Activated CD8-positive, alpha-beta memory T cell treated with anti-CD3 and anti-CD28 coated beads for 1 hour (primary cell): ENCODE measurements at regions not wholly inside any gene's neighbourhood (a gene's known extent, or its start where the extent isn't known, plus 50 kb on each side); places are given as distances from the start of the nearest gene placed in this dataset.
"Not testable (repeated sequence)": the region's sequence is repeated elsewhere in the genome, so short reads cannot be mapped to it uniquely, and the experiment has no call there.

Experiments
- DNase-seq, 2 donors: peaks; one replicate each; pipeline ENCODE4 v3.0.0-alpha.2; 2020; ENCODE audit warnings: low read depth in 1 of 2; ENCODE audit errors: extremely low read depth in 1 of 2

DNA sequence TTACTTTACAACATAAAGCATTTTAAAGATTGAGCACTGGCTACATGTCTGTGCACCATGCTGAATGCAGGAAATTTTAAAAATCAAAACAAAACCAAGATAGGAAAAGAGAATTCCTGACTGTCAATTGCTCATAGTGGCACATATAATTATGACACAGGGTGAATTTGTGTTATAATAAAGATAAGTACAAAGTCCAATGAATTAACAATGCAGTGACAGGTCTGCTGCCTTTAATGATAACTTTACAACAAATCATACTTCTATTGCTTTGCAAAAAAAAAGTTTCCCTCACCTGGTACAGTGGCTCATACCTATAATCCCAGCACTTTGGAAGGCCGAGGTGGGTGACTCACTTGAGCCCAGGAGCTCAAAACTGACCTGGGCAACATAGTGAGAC is 93.8 kb upstream of the OSBPL8 start:
- DNase-seq: no peak

DNA sequence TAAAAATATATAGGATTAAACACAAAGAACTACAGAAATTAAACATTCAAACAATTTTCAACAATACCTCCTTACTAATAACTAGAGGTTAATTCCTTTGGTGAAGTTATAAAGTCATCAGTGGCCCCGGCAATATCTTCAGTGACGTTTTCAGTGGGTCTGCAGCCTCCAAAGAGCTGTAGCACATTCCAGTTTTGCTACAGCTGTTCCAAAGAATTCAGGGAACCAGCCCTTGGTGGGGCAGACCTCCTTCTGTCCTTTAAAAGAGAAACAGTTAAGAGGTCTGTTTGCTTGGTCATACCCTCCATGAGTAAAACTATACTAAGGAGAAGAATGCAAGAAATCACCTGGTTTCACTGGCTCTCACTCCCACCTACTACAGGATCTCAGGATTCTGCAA is 99.2 kb upstream of the ZDHHC17 start:
- DNase-seq: no peak

DNA sequence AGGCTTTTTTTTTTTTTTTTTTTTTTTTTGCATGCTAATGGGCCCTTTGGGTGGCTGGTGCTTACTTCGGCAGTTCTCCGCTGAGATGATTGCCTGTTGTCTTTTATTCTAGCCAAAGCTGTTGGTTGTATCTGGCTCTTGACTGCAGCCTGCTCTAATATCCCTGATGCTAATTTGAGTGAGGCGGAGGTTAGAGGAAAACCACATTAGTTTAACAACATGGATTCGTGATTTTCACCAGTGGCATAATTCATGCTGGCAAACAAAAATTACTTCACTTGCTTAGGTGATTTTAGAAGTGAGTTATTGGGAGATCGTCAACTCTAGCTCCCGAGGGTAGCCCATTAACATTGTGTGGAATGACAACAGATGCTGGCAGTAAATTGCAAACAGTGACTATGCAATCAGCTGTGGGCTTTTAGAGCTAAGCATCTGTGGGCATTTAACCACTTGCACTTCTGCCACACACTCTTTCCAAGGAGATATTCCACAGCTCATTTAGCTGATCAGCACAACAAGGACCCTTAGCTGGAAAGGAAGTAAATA is 97.6 kb upstream of the ZDHHC17 start:
- no peak for DNase-seq

DNA sequence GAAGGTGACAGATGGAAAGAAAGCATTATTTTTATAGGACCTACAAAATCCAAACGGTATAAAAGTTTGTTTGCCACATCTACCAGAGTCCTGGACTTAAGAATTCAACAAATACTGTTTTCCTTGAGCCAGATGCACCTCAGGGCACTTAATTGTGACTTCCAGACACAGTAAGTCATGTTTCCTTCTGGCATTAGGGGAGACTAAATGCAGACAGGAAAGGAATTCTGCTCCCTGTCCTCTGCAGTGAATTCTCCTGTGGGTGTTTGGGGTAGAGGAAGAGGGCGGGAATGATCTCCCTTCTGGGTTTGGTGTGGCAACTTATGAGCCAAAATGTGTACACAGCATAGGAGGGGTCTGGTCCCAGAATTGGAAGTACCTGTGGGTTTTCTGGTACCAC is 93.9 kb upstream of the ZDHHC17 start:
- DNase-seq: no peak

DNA sequence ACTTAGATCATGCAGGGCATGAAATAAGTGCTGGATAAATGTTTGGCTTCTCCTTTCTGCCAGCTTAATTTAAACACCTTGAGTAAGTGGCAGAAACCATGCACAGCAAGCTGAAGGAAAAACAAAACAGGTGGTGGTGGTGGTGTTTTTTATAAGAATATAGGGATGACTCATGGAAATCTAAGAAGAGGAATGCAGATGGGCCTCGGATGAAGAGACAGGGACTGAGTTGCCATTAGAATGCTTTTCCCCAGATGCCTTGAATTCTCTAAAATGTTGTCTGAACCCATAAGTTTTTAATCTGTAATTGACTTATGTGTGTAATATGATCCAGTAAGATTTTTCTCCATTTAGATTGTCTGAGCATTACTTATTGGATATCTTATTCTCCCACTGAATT is 93.1 kb upstream of the ZDHHC17 start:
- no peak for DNase-seq

DNA sequence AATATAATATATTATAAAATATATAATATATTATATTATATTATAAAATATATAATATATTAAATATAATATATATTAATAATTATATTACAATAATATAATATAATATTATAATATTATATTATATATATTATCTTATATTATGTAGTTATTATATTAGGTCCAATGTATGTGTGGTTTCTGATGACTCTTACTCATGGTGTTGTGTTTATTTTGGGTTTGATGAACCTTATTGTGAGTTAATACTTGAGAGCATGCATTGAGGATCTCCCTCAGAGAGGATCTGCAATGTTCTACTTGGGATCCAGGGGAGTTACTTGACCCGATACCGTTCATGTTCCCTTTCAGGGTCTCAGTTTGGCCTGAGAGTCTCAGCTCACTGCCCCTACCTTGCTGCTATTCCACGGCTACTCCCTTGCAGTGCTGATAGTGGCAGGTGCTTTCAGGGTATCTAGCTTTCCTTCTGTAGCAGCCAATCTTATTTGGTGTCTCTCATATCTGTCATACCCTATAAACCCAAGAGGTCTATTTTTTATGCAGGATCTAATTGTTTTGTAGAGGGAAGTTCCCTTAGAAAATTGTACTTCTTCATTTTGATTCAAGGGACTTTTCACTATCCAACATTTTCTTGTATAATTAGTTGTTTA is 89.1 kb upstream of the ZDHHC17 start:
- no peak for DNase-seq

DNA sequence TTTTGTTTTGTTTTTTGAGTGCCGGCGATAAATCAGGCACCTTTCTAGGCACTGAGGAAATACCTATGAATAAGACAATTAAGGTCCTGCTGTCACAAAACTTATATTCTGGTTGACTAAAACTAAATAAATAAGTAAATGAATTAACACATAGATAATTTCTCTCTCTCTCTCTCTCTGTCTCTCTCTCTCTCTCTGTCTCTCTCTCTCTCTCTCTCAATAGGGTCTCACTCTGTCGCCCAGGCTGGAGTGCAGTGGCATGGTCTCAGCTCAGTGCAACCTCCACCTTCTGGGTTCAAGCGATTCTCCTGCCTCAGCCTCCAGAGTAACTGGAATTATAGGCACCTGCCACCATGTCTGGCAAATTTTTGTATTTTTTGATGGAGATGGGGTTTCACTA is 87.7 kb upstream of the ZDHHC17 start:
- not testable (repeated sequence) for DNase-seq

DNA sequence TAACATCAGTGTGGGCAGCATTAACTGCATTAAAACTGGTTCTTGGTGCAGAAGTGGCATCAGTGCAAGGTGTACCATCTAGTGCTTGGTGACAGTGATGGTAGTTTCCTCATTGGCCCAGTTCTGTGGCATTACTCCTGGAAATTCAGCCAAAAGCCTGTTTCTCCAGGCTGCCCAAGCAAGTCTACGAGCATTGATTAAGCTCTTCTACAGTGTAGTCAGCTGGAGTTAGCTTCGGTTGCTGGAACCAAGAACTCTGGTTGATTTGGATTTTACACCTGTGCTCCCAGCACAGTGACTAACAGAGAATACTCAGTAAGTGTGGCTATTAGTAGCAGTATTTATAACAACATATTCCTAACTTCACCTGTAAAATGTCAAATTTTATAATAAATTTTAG is 84.9 kb upstream of the ZDHHC17 start:
- no peak for DNase-seq

DNA sequence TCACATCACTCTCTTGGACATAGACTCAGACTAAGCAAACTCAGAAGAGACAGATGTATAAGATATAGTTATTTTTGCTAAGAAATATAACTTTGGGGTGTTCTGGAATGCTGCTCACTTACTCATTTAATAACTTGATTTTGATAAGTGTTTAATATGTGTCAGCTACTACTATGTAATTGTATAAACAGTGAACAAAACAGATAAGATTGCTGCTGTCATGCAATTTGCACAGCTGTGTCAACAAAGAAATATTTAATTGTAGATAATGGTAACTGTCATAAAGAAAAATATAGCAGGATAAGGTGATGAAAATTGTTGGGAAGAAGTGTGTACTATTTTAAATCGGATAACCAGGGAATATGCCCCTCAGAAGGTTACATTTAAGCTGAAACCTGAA is 84.1 kb upstream of the ZDHHC17 start:
- DNase-seq: no peak

DNA sequence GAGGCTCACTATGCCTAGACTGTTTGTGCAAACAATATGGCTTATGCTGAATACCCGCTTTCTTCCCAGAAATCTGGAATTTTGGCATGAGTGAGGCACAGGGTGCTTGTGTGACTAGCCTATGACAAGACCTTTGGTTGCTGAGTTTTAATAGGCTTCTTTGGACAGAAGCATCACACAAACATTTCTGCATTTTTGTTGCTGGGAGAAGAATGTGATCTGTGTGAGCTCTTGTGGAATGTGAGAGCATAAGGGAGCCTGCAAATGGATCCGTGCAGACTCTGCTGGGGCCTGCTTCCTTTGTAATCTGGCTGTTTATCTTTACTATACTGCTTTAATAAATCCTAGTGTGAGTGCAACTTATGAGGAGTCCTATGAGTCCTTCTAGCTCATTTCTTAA is 83.0 kb upstream of the ZDHHC17 start:
- no peak for DNase-seq

DNA sequence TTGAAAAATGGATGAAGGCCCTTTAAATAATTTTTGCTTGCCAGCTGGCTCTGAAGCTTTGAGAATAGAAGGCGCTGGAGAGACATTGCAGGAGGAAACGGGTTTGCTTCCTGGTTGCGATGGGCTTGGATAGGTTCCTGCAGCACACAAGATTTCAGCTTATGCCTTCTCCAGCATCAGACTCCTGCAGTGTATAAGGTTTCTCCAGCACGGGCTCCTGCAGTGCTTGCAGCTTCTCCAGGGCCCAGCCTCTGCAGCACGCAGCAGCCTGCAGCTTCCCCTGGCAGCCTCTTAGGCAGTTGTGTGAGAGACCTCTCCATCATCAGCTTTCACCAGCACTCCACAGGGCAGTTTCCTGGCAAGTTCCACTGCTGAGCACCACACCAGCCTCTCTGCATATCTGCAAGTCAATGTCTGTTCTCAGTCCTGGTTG is 78.7 kb upstream of the ZDHHC17 start:
- no peak for DNase-seq

DNA sequence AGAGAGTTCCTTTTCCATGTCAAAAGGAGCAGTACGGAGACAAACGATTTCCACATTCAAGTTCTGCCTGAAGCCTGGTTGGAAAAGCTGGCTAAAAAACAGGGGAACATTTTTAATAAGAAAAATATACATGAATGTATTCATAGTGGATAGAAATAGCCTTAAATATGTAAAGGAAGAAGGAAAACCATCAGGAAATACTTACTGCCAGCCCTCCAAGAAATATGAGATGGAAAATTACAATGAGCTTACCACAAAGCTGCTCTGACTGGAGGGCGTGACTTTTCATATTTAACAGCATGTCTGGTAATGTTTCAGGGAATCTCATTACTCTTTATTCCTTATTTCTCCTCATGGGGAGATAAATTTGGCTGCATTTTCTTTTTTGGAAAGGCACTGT is 75.9 kb upstream of the ZDHHC17 start:
- no peak for DNase-seq

DNA sequence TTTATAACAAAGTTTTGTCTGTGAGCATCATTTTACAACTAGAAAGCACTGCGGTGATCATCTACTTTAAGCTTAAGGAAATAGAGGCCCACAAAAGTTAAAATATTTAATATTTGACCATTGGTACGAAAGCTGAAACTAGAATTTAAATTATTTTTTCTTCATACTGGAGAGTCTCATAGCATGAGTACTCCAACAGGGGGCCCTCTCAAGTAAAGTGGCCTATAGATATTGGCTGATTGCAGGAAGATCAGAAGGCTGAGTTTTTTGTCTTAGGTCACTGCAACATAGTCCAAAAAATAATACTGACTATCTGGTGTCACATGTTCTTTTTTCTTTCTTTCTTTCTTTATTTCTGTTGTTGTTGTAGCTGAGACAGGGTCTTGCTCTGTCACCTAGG is 75.3 kb upstream of the ZDHHC17 start:
- DNase-seq: no peak

DNA sequence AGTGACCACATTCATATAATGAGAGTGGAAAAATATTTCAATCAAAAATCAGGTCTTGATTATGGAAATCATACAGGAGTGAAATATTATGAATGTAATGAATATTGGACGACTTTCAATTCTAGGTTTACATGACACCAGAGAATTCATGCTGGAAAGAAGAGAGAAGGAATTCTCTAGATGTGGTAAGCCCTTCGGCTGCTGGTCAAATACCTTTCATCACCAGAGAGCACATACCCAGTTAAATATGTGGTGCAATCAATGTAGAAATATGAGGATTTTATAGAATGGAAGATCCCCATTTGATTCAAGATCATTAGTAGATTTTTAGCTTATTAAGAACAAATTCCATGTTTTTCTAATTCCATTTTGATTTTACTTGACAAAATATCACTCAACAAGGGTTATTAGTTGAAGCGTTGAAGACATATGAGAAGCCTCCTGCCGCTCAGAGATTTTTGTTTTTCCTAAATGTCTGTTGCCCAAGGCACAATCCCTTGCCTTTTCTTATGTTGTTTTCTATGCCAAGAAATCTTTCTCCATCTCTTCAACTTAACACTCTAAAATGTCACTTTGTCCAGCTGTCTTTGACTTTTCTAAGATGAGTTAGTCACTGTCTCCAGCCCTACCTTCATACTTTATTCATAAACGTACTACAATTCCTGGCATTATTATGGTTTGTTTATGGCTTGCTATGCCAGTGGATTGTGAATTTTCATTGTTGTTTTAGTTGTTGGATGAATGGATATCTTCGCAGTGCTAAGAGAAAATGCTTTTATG is 72.8 kb upstream of the ZDHHC17 start:
- DNase-seq: no peak

DNA sequence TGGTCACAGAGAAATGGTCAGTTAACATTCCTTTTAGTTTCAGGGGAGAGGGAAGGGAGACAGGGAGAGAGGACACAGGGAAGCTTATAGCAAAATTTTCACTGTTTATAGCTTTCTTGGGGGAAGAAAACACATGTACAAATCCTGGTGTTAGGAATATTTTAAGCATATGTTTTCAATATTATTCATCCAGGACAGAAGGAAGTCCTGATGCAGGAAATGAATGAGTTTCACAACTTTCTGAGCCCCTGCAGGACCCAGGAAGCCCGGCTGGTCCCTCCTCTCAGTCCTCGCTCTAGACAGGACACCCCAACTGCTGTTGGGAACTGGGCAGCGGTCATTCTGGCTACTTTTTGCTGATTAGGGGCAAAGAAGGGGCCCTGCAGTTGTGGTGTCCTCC is 71.1 kb upstream of the ZDHHC17 start:
- no peak for DNase-seq

DNA sequence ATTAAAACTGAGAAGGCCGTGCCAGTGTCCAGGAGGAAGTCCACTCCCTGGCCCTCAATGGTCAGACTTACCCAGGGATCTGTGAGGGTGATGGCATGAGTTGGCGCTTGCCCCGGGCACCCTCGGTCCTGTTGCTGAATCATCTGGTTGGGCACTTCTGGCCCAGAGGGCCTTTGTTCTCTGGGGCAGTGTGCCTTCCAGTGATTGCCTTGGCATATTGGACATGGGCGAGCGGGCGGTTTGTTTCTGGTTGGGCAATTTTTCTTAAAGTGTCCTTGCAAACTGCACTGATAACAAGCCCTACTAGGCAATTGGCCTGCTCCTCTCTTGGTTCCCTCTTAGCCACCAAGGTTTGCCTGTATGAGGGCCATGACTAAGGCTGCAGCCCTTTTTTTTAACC is 69.5 kb upstream of the ZDHHC17 start:
- no peak for DNase-seq

DNA sequence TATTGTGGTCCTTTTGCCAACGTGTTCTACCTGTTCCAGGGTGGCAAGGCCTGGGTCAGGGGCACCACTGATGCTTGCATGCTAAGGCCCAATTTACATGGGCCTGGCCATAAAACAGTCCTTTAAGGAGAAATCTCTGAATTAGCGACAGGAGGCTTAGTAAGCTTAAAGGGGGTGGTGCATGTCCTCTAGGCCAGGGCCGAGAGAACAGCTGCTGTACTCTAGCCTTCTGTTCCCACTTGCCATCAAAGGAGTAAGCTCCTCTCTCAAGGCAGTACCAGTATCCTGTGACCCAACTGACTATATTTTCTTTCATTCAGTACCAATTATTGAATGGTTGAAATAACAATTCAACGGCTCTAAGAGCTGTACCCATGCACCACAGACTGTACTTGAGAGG is 67.7 kb upstream of the ZDHHC17 start:
- no peak for DNase-seq

DNA sequence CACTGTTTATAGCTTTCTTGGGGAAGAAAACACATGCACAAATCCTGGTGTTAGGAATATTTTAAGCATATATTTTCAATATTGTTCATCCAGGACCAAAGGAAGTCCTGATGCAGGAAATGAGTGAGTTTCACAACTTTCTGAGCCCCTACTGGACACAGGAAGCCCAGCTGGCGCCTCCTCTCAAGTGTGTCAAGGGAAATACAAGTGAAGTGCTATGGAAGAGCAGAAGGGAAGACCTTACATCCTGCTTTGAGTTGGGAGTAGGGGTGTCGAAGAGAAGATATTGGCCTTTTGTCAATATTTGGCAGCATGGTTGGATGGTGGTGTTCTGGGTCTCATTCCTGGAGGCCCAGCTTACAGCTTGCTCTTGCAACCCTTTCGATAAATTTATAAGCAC is 66.1 kb upstream of the ZDHHC17 start:
- no peak for DNase-seq

DNA sequence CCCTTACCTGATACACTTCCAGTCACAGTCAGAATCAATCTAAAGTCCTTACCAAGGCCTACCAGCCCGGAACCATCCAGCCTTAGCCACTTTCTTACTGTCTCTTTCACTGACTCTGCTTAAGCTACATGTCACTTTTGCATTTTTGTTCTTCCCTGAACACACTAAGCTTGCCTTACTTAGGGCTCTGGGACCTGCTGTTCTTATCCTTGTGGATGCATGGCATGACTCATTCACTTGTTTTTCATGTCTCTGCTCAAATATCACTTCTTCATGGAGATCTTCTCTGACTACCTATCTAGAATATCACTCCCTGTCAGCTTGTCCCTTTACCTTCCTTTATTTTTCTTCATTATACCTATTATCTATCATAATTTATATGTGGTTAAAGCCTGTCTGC is 65.6 kb upstream of the ZDHHC17 start:
- no peak for DNase-seq

DNA sequence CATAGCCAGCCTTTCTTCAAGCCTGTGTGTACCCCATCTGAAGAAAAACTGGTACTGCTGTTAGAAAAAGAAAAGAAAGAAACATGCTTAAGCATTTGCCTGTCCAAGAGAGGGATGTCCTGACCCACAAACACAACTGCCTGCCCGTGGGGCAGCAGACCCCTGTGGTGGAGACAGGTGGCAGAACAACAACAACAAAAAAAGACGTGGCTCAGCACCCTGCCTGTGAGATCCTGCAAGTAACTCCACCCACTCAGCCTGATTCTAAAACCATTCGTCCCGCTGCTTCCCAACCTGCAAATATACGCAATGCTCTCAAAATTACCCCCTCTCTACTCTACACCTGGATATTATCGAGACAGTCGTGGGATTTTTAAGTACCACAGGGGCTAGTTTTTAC is 64.9 kb upstream of the ZDHHC17 start:
- DNase-seq: no peak

DNA sequence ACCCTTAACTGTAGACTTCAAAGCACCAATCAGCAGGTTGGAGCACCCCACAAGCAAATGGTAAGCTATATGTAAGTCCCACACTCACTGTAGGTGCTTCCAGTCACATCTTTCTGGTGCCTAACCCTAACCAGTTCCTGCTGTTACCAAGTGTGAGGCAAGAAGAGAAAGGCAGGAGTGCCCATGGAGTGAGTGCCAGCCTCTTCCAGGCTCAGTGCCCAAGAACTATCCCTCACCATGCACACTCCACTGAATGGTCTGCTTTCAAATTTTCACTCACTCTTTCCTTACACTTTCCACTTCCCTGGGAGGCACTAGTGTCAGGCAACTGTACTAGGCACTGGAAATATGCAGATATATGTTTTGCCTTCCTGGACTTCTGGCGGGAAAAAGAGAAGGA is 62.2 kb upstream of the ZDHHC17 start:
- DNase-seq: no peak

DNA sequence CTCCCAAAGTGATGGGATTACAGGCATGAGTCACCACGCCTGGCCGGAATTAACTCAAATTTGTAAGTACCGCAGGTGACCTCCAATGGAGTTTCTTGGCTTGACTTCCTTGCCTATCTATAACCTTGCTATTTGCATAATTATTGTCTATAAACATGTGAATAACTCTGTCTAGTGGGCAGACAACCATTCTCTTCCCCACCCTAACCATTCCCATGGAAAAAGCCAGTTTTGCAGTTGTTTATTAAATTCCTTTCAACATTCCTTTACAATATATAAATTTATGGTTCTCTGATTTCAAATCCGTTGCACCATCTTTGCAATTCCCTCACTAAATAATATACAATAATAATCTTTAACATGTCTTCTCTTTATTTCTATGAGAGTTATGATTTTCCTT is 61.0 kb upstream of the ZDHHC17 start:
- no peak for DNase-seq

DNA sequence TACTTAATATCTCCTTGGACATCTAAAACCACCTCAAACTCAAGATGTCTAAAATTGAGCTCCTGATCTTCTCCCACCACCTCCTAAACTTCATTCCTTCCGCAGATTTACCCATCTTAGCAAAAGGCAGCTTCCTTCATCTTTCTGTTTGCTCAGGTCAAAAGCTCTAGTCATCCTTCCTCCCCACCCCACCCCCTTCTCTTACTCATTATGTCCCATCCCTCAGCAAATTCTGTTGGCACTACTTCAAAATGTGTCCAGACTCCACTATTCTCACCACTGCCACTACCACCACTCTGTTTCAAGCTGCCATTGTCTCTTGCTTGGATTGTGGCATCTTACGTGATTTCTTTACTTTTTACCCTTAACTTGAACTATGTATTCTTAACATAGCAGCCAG is 59.2 kb upstream of the ZDHHC17 start:
- DNase-seq: no peak
